H9 (cell line): ENCODE measurements at regions not wholly inside any gene's neighbourhood (a gene's known extent, or its start where the extent isn't known, plus 50 kb on each side); places are given as distances from the start of the nearest gene placed in this dataset.

Experiments used
- DNase-seq: peaks from one replicate; pipeline ENCODE4 v3.0.0-alpha.2; 2017
- H2AFZ ChIP-seq: one replicate; pipeline ENCODE4 v1.6.1; 2013; ENCODE audit warnings: mild to moderate bottlenecking, low read length, control low read depth, moderate library complexity
- H2AK5ac ChIP-seq: 2 replicates; pipeline ENCODE4 v1.6.1; 2013; ENCODE audit warnings: low read length, control low read depth, mixed read lengths; ENCODE audit not compliant: insufficient read length
- H2BK120ac ChIP-seq: one replicate; pipeline ENCODE4 v1.6.1; 2013; ENCODE audit warnings: low read depth, mild to moderate bottlenecking, low read length, control low read depth, inconsistent platforms; ENCODE audit not compliant: poor library complexity, severe bottlenecking
- H2BK12ac ChIP-seq: 2 replicates; pipeline ENCODE4 v1.6.1; 2013; ENCODE audit warnings: low read length, control low read depth, mixed read lengths, low read depth; ENCODE audit not compliant: insufficient read length
- H2BK15ac ChIP-seq: 2 replicates; pipeline ENCODE4 v1.6.1; 2013; ENCODE audit warnings: low read depth, low read length, control low read depth
- H2BK20ac ChIP-seq: one replicate; pipeline ENCODE4 v1.6.1; 2013; ENCODE audit warnings: low read depth, mild to moderate bottlenecking, low read length, control low read depth, inconsistent platforms; ENCODE audit not compliant: poor library complexity, severe bottlenecking
- H2BK5ac ChIP-seq: 2 replicates; pipeline ENCODE4 v1.6.1; 2013; ENCODE audit warnings: low read length, control low read depth, mixed read lengths; ENCODE audit not compliant: insufficient read length
- H3K14ac ChIP-seq: 2 replicates; pipeline ENCODE4 v1.6.1; 2013; ENCODE audit warnings: low read length, control low read depth; ENCODE audit not compliant: insufficient read depth
- H3K18ac ChIP-seq: 2 replicates; pipeline ENCODE4 v1.6.1; 2013; ENCODE audit warnings: low read depth, mild to moderate bottlenecking, mixed read lengths, low read length, control low read depth; ENCODE audit not compliant: insufficient read length
- H3K23ac ChIP-seq: 2 replicates; pipeline ENCODE4 v1.6.1; 2013; ENCODE audit warnings: low read length, control low read depth, mixed read lengths, low read depth; ENCODE audit not compliant: insufficient read length
- H3K23me2 ChIP-seq: 2 replicates; pipeline ENCODE4 v1.6.1; 2013; ENCODE audit warnings: low read depth, mild to moderate bottlenecking, mixed read lengths, low read length, control low read depth; ENCODE audit not compliant: insufficient read length, poor library complexity, severe bottlenecking
- H3K27ac ChIP-seq: 2 replicates; pipeline ENCODE4 v1.5.1; 2013; ENCODE audit warnings: low read length, control low read depth, mixed read lengths, low read depth; ENCODE audit not compliant: insufficient read length
- H3K27me3 ChIP-seq: 2 replicates; pipeline ENCODE4 v1.6.1; 2013; ENCODE audit warnings: low read length, control low read depth, inconsistent platforms; ENCODE audit not compliant: insufficient read depth
- H3K4ac ChIP-seq: 2 replicates; pipeline ENCODE4 v1.6.1; 2013; ENCODE audit warnings: low read depth, mild to moderate bottlenecking, control low read depth, inconsistent platforms, low read length, moderate library complexity
- H3K4me1 ChIP-seq: 2 replicates; pipeline ENCODE4 v1.6.1; 2013; ENCODE audit warnings: low read length, control low read depth, inconsistent platforms; ENCODE audit not compliant: insufficient read depth
- H3K4me2 ChIP-seq: 2 replicates; pipeline ENCODE4 v1.6.1; 2013; ENCODE audit warnings: low read length, control low read depth, mixed read lengths; ENCODE audit not compliant: insufficient read length, insufficient read depth
- H3K56ac ChIP-seq: 2 replicates; pipeline ENCODE4 v1.6.1; 2013; ENCODE audit warnings: low read depth, mild to moderate bottlenecking, mixed read lengths, low read length, control low read depth; ENCODE audit not compliant: insufficient read length
- H3K79me1 ChIP-seq: 2 replicates; pipeline ENCODE4 v1.6.1; 2013; ENCODE audit warnings: low read depth, mild to moderate bottlenecking, moderate library complexity, low read length, control low read depth, inconsistent platforms; ENCODE audit not compliant: insufficient read depth, poor library complexity, severe bottlenecking
- H3K79me2 ChIP-seq: 2 replicates; pipeline ENCODE4 v1.6.1; 2013; ENCODE audit warnings: low read length, control low read depth, inconsistent platforms; ENCODE audit not compliant: insufficient read depth
- H3K9ac ChIP-seq: 2 replicates; pipeline ENCODE4 v1.6.1; 2013; ENCODE audit warnings: low read length, control low read depth, mixed read lengths; ENCODE audit not compliant: insufficient read length; ENCODE audit errors: extremely low read depth
- H3K9me3 ChIP-seq: one replicate; pipeline ENCODE4 v1.6.1; 2013; ENCODE audit warnings: low read depth, low read length, inconsistent platforms; ENCODE audit not compliant: control insufficient read depth
- H3T11ph ChIP-seq: one replicate; pipeline ENCODE4 v1.6.1; 2013; ENCODE audit warnings: mild to moderate bottlenecking, low read length, control low read depth, inconsistent platforms
- H4K20me1 ChIP-seq: one replicate; pipeline ENCODE4 v1.6.1; 2013; ENCODE audit not compliant: control insufficient read depth, insufficient read length, insufficient read depth
- H4K5ac ChIP-seq: 2 replicates; pipeline ENCODE4 v1.6.1; 2013; ENCODE audit warnings: low read depth, mild to moderate bottlenecking, mixed read lengths, low read length, control low read depth; ENCODE audit not compliant: insufficient read length
- H4K8ac ChIP-seq: replicated peaks from 2 replicates; pipeline ENCODE4 v1.6.1; 2013; ENCODE audit warnings: low read length, control low read depth, mixed read lengths, low read depth; ENCODE audit not compliant: insufficient read length
- H4K91ac ChIP-seq: 2 replicates; pipeline ENCODE4 v1.6.1; 2013; ENCODE audit warnings: low read depth, mild to moderate bottlenecking, moderate library complexity, mixed read lengths, low read length, control low read depth; ENCODE audit not compliant: insufficient read length
- H3K27ac Mint-ChIP-seq, 3 experiments: 2 replicates in 2 of 3; 3 replicates in 1 of 3; pipeline ENCODE4 v1.8.0; 2020 to 2021; ENCODE audit warnings: mixed read lengths in 3 of 3, mild to moderate bottlenecking in 1 of 3, moderate library complexity in 1 of 3
- H3K27me3 Mint-ChIP-seq: 2 replicates; pipeline ENCODE4 v1.8.0; 2021; ENCODE audit warnings: low read depth, mild to moderate bottlenecking, moderate library complexity, mixed read lengths
- H3K36me3 Mint-ChIP-seq, 3 experiments: 2 replicates in 2 of 3; 3 replicates in 1 of 3; pipeline ENCODE4 v1.8.0; 2020 to 2021; ENCODE audit warnings: low read depth in 3 of 3, mixed read lengths in 3 of 3; ENCODE audit not compliant: insufficient read depth in 1 of 3
- H3K4me1 Mint-ChIP-seq, 2 experiments: 2 replicates each; pipeline ENCODE4 v1.8.0; 2020; ENCODE audit warnings: mixed read lengths in 2 of 2
- H3K4me3 Mint-ChIP-seq, 2 experiments: 2 replicates in 1 of 2; 3 replicates in 1 of 2; pipeline ENCODE4 v1.8.0; 2020 to 2021; ENCODE audit warnings: mild to moderate bottlenecking in 2 of 2, mixed read lengths in 2 of 2, moderate library complexity in 1 of 2
- H3K9me3 Mint-ChIP-seq, 2 experiments: 2 replicates in 1 of 2; 3 replicates in 1 of 2; pipeline ENCODE4 v1.8.0; 2020; ENCODE audit warnings: mild to moderate bottlenecking in 2 of 2, mixed read lengths in 2 of 2, moderate library complexity in 1 of 2
- CTCF ChIP-seq: fragments of 200-600 bp; sonication (generic); conservative IDR thresholded peaks from 3 replicates; pipeline ENCODE4 v1.8.0; 2021; ENCODE audit warnings: antibody characterized with exemption, mild to moderate bottlenecking
- WGBS: extraction: QIAGEN DNeasy Blood & Tissue Kit; methylation state at CpG from one replicate; pipeline ENCODE4 v1.1.7; 2013; ENCODE audit warnings: missing lambda C conversion rate, low lambda C conversion rate, mixed read lengths; ENCODE audit not compliant: insufficient read length; ENCODE audit errors: extremely low coverage; 5-methylcytosine and 5-hydroxymethylcytosine counted together

DNA sequence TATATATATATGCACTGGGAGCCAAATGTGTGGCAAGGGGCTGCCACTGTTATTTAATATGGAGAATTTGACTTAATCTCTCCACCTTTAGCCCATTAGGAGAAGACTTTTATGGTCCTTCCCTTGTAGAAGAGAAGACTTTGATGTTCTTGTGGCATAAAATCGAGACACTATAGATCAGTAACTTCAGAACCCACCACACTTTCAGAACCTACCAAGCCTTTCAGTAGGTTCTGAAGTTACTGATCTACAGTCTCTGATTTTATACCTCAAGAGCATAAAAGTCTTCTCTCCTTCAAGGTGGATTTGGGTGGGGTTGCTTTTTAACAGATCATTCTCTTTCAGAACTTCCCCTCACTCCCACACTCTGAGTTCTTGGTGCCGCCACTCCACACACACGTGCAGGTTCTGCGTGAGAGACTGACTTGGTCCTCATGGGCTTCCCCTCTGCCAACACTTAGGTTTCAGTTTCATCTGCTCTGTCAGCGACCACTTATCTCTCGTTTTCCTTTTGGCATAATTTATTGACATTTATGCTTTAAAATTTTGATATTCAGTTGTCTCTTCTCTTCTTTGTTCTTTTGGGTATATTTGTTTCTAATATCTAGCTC is 213.4 kb upstream of the PCDH17 start:
- H3K27ac Mint-ChIP-seq: peak overlapping the region in 2 of 3 experiments; percentile 71 to 95; a peak in 1 of 7 replicates
- H2BK120ac ChIP-seq: no peak overlapping the region
- no peaks in the 10 kb centered on the region for H3K79me1 ChIP-seq
- H2BK5ac ChIP-seq: no peak overlapping the region
- H3K4me1 Mint-ChIP-seq: peaks cover 14 to 24% of the 10 kb centered on the region in 2 experiments
- no peaks in the 10 kb centered on the region for H3K23me2 ChIP-seq
- H3K27ac ChIP-seq: no peak overlapping the region
- H3K27me3 ChIP-seq: no peaks in the 10 kb centered on the region
- H3K4me2 ChIP-seq: no peak overlapping the region
- H3T11ph ChIP-seq: no peak overlapping the region
- H3K36me3 Mint-ChIP-seq: no peaks in the 10 kb centered on the region
- H2AK5ac ChIP-seq: no peak overlapping the region
- H3K23ac ChIP-seq: no peak overlapping the region
- H2BK15ac ChIP-seq: no peak overlapping the region
- H3K56ac ChIP-seq: no peak overlapping the region
- no peak overlapping the region for H2BK12ac ChIP-seq
- H3K9me3 Mint-ChIP-seq: no peaks in the 10 kb centered on the region; a peak in 1 of 5 replicates
- H4K91ac ChIP-seq: no peak overlapping the region
- WGBS: no CpG with 5 or more reads among the region's 6 CpGs
- no peak overlapping the region for H2AFZ ChIP-seq
- no peaks in the 10 kb centered on the region for H3K27me3 Mint-ChIP-seq
- no peak overlapping the region for H4K5ac ChIP-seq
- no peak overlapping the region for H3K4ac ChIP-seq
- no peaks in the 10 kb centered on the region for H4K20me1 ChIP-seq
- H3K9ac ChIP-seq: no peak overlapping the region
- DNase-seq: no peak
- no peak overlapping the region for H3K14ac ChIP-seq
- no peaks in the 10 kb centered on the region for H3K9me3 ChIP-seq
- no peaks in the 10 kb centered on the region for H3K4me1 ChIP-seq
- no peak overlapping the region for H3K18ac ChIP-seq
- H3K79me2 ChIP-seq: no peaks in the 10 kb centered on the region
- H4K8ac ChIP-seq: no peak overlapping the region
- H3K4me3 Mint-ChIP-seq: no peak overlapping the region
- TF ChIP-seq CTCF: no peak
- H2BK20ac ChIP-seq: no peak overlapping the region
